Stimulated activated CD4-positive, alpha-beta T cell treated with anti-CD3 and anti-CD28 coated beads, Interleukin-4, amount 100 ng/mL, for 1 hour (primary cell): ENCODE measurements at regions not wholly inside any gene's neighbourhood (a gene's known extent, or its start where the extent isn't known, plus 50 kb on each side); places are given as distances from the start of the nearest gene placed in this dataset.
"Not testable (repeated sequence)": the region's sequence is repeated elsewhere in the genome, so short reads cannot be mapped to it uniquely, and the experiment has no call there.

Experiments
- DNase-seq: peaks from one replicate; pipeline ENCODE4 v3.0.0-alpha.2; 2020

- no peak for DNase-seq
Measured at GRCh38 chr5:72692231-72692637, 124.2 kb upstream of the TNPO1 start.

- DNase-seq = no peak
Measured at GRCh38 chr5:72691751-72692150, 124.7 kb upstream of the TNPO1 start.

GRCh38 chr5:72688916-72689315, 127.5 kb upstream of the TNPO1 start:
- DNase-seq = no peak

- DNase-seq = no peak
Measured at GRCh38 chr5:72687288-72687687, 129.2 kb upstream of the TNPO1 start.

- no peak for DNase-seq
Measured at GRCh38 chr5:72682561-72682960, 133.9 kb upstream of the TNPO1 start.

GRCh38 chr5:72681781-72682180, 134.7 kb upstream of the TNPO1 start:
- DNase-seq = no peak

- no peak for DNase-seq
Measured at GRCh38 chr5:72677447-72677846, 139.0 kb upstream of the TNPO1 start.

- DNase-seq = not testable (repeated sequence)
Measured at GRCh38 chr5:72676831-72677230, 139.6 kb upstream of the TNPO1 start.

- DNase-seq = no peak
Measured at GRCh38 chr5:72673623-72674022, 142.8 kb upstream of the TNPO1 start.

- no peak for DNase-seq
Measured at GRCh38 chr5:72673180-72673579, 143.3 kb upstream of the TNPO1 start.

GRCh38 chr5:72667708-72668107, 148.8 kb upstream of the TNPO1 start:
- no peak for DNase-seq

- no peak for DNase-seq
Measured at GRCh38 chr5:72662936-72663335, 153.5 kb upstream of the TNPO1 start.

GRCh38 chr5:72662305-72662704, 154.2 kb upstream of the TNPO1 start:
- no peak for DNase-seq

GRCh38 chr5:72661405-72661804, 154.2 kb upstream of the ZNF366 start:
- DNase-seq = no peak

GRCh38 chr5:72659726-72660125, 152.5 kb upstream of the ZNF366 start:
- no peak for DNase-seq

GRCh38 chr5:72658761-72659540, 151.7 kb upstream of the ZNF366 start:
- no peak for DNase-seq

- no peak for DNase-seq
Measured at GRCh38 chr5:72658161-72658560, 151.0 kb upstream of the ZNF366 start.

- no peak for DNase-seq
Measured at GRCh38 chr5:72656756-72657513, 149.7 kb upstream of the ZNF366 start.

- no peak for DNase-seq
Measured at GRCh38 chr5:72656331-72656730, 149.1 kb upstream of the ZNF366 start.

- DNase-seq = no peak
Measured at GRCh38 chr5:72654231-72654630, 147.0 kb upstream of the ZNF366 start.

- no peak for DNase-seq
Measured at GRCh38 chr5:72653586-72653985, 146.4 kb upstream of the ZNF366 start.

- no peak for DNase-seq
Measured at GRCh38 chr5:72651779-72652178, 144.6 kb upstream of the ZNF366 start.

GRCh38 chr5:72651109-72651508, 143.9 kb upstream of the ZNF366 start:
- no peak for DNase-seq

- no peak for DNase-seq
Measured at GRCh38 chr5:72649449-72649848, 142.2 kb upstream of the ZNF366 start.
